OCI-LY7 (cell line): ENCODE measurements at regions not wholly inside any gene's neighbourhood (a gene's known extent, or its start where the extent isn't known, plus 50 kb on each side); places are given as distances from the start of the nearest gene placed in this dataset.

ENCODE experiments used
- BruUV-seq: library from RNA; stranded (reverse); fragments of 400-500 nt; replicated peaks from 2 replicates; lab custom pipeline; 2021; lab: Mats Ljungman, UMichigan
- CTCF ChIA-PET: fragments of 300-600 bp; sonication (Branson Sonifier 250); formaldehyde crosslinking; loops from one replicate; lab custom pipeline; 2022; ENCODE audit warnings: antibody characterized with exemption; ENCODE audit not compliant: unreplicated experiment; lab: Charles Lee
- POLR2A ChIA-PET: fragments of 300-600 bp; sonication (Branson Sonifier 250); formaldehyde crosslinking; loops from one replicate; lab custom pipeline; 2022; ENCODE audit warnings: antibody characterized with exemption; lab: Charles Lee
- DNase-seq: peaks from one replicate; pipeline ENCODE4 v3.0.0-alpha.2; 2015; ENCODE audit warnings: low spot score
- H2AFZ ChIP-seq: fragments of 200-600 bp; sonication (generic), shearing (Covaris generic); 2 replicates; pipeline ENCODE4 v1.6.1; 2014; ENCODE audit warnings: mild to moderate bottlenecking, antibody characterized with exemption, low read length, moderate library complexity
- H3K27ac ChIP-seq: fragments of 200-600 bp; sonication (generic); 2 replicates; pipeline ENCODE4 v1.5.1; 2014; ENCODE audit warnings: mixed run types, low read depth, mild to moderate bottlenecking, moderate library complexity, low read length, inconsistent platforms; ENCODE audit not compliant: poor library complexity, severe bottlenecking
- H3K36me3 ChIP-seq: fragments of 200-600 bp; sonication (generic); 2 replicates; pipeline ENCODE4 v1.6.1; 2014; ENCODE audit warnings: mild to moderate bottlenecking, antibody characterized with exemption, low read length, moderate library complexity, mixed read lengths; ENCODE audit not compliant: insufficient read depth
- H3K4me1 ChIP-seq: fragments of 200-600 bp; sonication (generic); 2 replicates; pipeline ENCODE4 v1.5.1; 2014; ENCODE audit warnings: mild to moderate bottlenecking, low read length; ENCODE audit not compliant: insufficient read depth, poor library complexity, severe bottlenecking
- H3K4me2 ChIP-seq: fragments of 200-600 bp; sonication (generic); 2 replicates; pipeline ENCODE4 v1.6.1; 2014; ENCODE audit warnings: mild to moderate bottlenecking, low read length
- H3K4me3 ChIP-seq: fragments of 200-600 bp; sonication (generic); 2 replicates; pipeline ENCODE4 v1.5.1; 2014; ENCODE audit warnings: mild to moderate bottlenecking, low read depth, low read length; ENCODE audit not compliant: poor library complexity, severe bottlenecking
- H3K79me2 ChIP-seq: fragments of 200-600 bp; sonication (generic); 2 replicates; pipeline ENCODE4 v1.6.1; 2016; ENCODE audit warnings: low read depth, mild to moderate bottlenecking, low read length, moderate library complexity, mixed read lengths; ENCODE audit not compliant: insufficient read depth
- H3K9me2 ChIP-seq: fragments of 200-600 bp; sonication (generic); 2 replicates; pipeline ENCODE4 v1.6.1; 2016; ENCODE audit warnings: mild to moderate bottlenecking, low read length, mixed read lengths; ENCODE audit not compliant: insufficient read depth
- H3K9me3 ChIP-seq: fragments of 200-600 bp; sonication (generic); 2 replicates; pipeline ENCODE4 v1.6.1; 2014; ENCODE audit warnings: mild to moderate bottlenecking, mixed run types, low read length, mixed read lengths
- H4K20me1 ChIP-seq: fragments of 200-600 bp; sonication (generic); 2 replicates; pipeline ENCODE4 v1.6.1; 2014; ENCODE audit warnings: mild to moderate bottlenecking, antibody characterized with exemption, low read length, moderate library complexity, mixed read lengths; ENCODE audit not compliant: insufficient read depth
- CTCF ChIP-seq: fragments of 200-600 bp; sonication (generic); conservative IDR thresholded peaks from 2 replicates; pipeline ENCODE4 v1.5.1; 2014; ENCODE audit warnings: mild to moderate bottlenecking, antibody characterized with exemption, low read length, moderate library complexity, mixed read lengths
- EZH2phosphoT487 ChIP-seq: fragments of 200-600 bp; sonication (generic); IDR thresholded peaks from 2 replicates; pipeline ENCODE4 v1.6.1; 2018; ENCODE audit warnings: low read depth, borderline replicate concordance, mild to moderate bottlenecking, mixed run types, antibody characterized with exemption, low read length, moderate library complexity, mixed read lengths
- intact Hi-C: fragments of 100-400 bp; cut with micrococcal nuclease; formaldehyde crosslinking; loops from one replicate; pipeline ENCODE4 v1.10.0; 2022; ENCODE audit not compliant: unreplicated experiment

DNA sequence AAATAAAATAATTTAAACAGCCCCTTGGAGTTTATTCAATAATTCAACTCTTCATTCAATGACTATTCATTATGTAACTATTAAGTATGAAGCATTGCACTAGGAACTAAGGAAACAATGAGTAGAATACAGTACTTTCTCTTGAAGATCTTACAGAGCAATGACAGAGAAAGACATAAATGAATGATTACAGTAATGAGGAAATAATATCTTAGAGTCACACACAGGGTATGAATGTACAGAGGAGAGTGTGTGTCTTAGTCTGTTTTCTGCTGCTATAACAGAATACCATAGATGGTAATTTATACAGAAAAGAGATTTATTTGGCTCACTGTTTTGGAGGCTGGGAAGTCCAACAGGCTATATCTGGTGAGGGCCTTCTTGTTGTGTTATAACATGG lies 120.5 kb upstream of the NRBF2 start:
- Histone ChIP-seq H2AFZ (no peak overlapping the region), H3K9me2 (no peaks in the 10 kb centered on the region), H3K36me3 (no peaks in the 10 kb centered on the region), H3K27ac (no peak overlapping the region), H3K4me2 (no peak overlapping the region), H4K20me1 (no peaks in the 10 kb centered on the region), H3K4me1 (no peaks in the 10 kb centered on the region), H3K9me3 (no peaks in the 10 kb centered on the region), H3K79me2 (no peaks in the 10 kb centered on the region), H3K4me3 (no peak overlapping the region)
- no peak for DNase-seq
- CTCF ChIA-PET, result no interaction called here
- TF ChIP-seq EZH2phosphoT487 (no peak), CTCF (no peak)
- BruUV-seq, result no TSS peak
- POLR2A ChIA-PET, result no interaction called here
- intact Hi-C loops, result no loop called here

- H3K4me3 ChIP-seq, result no peak overlapping the region
- ChIA-PET CTCF (no interaction called here), POLR2A (interaction anchor here (1.7 kb wide), 1 partner anchor 9 kb away, joined by 3 read pairs; no protein-coding TSS in a partner anchor)
- H3K4me1 ChIP-seq, result no peaks in the 10 kb centered on the region
- H4K20me1 ChIP-seq, result no peaks in the 10 kb centered on the region
- no peaks in the 10 kb centered on the region for H3K9me3 ChIP-seq
- no peak for DNase-seq
- no peaks in the 10 kb centered on the region for H3K9me2 ChIP-seq
- H3K27ac ChIP-seq, result no peak overlapping the region
- intact Hi-C loops, result no loop called here
- H3K36me3 ChIP-seq, result no peaks in the 10 kb centered on the region
- H3K4me2 ChIP-seq, result no peak overlapping the region
- BruUV-seq, result no TSS peak
- TF ChIP-seq CTCF (no peak), EZH2phosphoT487 (no peak)
- H3K79me2 ChIP-seq, result no peaks in the 10 kb centered on the region
- H2AFZ ChIP-seq, result no peak overlapping the region
Observed at GRCh38 chr10:63010203-63010602, 122.9 kb upstream of the NRBF2 start.

- no peak for DNase-seq
- no peaks in the 10 kb centered on the region for H3K79me2 ChIP-seq
- no peak overlapping the region for H3K4me2 ChIP-seq
- no peaks in the 10 kb centered on the region for H3K36me3 ChIP-seq
- H3K4me3 ChIP-seq, result no peak overlapping the region
- H3K9me3 ChIP-seq, result no peaks in the 10 kb centered on the region
- TF ChIP-seq EZH2phosphoT487 (no peak), CTCF (peak; percentile 38)
- no peaks in the 10 kb centered on the region for H3K4me1 ChIP-seq
- H3K9me2 ChIP-seq, result no peaks in the 10 kb centered on the region
- no peak overlapping the region for H2AFZ ChIP-seq
- CTCF ChIA-PET, result no interaction called here
- intact Hi-C loops, result loop anchor here (5.0 kb wide), 1 partner anchor 149 kb away; no protein-coding TSS in a partner anchor
- H4K20me1 ChIP-seq, result no peaks in the 10 kb centered on the region
- no TSS peak for BruUV-seq
- H3K27ac ChIP-seq, result no peak overlapping the region
- POLR2A ChIA-PET, result no interaction called here
Observed at GRCh38 chr10:63008491-63008890, 124.6 kb upstream of the NRBF2 start.
